ENCODE measurements at regions not wholly inside any gene's neighbourhood (a gene's known extent, or its start where the extent isn't known, plus 50 kb on each side); places are given as distances from the start of the nearest gene placed in this dataset.

- Histone ChIP-seq H3K27ac (peak overlapping the region in 1 of 2 donors; percentile 51), H3K4me3 (no peak overlapping the region), H3K4me1 (peaks cover 5 to 20% of the 10 kb centered on the region in 2 donors), H3K9me3 (no peaks in the 10 kb centered on the region), H3K36me3 (no peaks in the 10 kb centered on the region), H3K27me3 (no peaks in the 10 kb centered on the region)
- intact Hi-C loops (cut with DNase I; ENCODE audit: low total_unique reads) = no loop called here
- no peak for TF ChIP-seq POLR2A (IDR thresholded peaks at IDR 0.05)
- TF ChIP-seq, protein P1, sequence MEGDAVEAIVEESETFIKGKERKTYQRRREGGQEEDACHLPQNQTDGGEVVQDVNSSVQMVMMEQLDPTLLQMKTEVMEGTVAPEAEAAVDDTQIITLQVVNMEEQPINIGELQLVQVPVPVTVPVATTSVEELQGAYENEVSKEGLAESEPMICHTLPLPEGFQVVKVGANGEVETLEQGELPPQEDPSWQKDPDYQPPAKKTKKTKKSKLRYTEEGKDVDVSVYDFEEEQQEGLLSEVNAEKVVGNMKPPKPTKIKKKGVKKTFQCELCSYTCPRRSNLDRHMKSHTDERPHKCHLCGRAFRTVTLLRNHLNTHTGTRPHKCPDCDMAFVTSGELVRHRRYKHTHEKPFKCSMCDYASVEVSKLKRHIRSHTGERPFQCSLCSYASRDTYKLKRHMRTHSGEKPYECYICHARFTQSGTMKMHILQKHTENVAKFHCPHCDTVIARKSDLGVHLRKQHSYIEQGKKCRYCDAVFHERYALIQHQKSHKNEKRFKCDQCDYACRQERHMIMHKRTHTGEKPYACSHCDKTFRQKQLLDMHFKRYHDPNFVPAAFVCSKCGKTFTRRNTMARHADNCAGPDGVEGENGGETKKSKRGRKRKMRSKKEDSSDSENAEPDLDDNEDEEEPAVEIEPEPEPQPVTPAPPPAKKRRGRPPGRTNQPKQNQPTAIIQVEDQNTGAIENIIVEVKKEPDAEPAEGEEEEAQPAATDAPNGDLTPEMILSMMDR (IDR thresholded peaks at IDR 0.05) = no peak
- peak; percentile 37 to 40 for DNase-seq
These were observed 200.0 kb downstream of the GLI2 start for GRCh38 chr2:120935339-120936313.

DNA sequence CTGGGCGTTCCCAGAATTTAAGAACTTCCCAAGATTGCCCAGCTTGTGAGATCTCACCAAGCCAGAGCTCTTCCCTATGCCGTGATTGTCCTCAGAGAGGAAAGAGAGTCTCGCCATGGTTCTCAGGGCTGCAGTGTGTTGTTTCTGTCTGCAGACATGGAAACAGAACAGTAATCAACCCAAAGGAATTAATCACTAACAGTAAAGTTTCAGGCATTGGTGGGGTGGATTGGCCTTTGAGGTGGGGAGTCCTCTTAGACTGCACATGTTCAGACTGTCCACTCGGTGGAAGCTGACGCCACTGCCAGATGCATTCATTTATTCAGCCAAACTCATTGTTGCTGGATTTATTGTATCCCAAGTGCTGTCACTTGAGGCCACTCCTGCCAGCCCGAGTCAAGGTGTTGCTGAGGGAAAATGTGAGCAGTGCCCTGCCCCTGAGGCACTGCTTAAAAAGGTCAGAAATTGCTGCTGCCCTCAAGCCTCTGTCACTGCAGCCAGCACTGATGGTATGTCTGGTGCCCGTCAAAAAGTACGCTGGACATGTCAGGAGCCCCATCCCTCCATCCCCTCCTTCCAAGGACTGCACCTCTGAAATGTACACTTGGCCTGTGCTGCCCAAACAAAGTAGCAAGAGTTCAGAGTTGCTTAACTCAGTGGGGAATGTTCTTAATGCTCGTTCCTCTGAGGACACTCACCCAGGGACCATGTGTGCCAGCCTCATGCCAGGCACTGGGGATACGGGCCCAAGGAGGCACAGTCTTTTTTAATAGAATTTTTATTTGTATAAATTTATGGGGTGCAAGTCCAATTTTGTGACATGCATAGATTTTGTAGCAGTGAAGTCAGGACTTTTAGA, 201.0 kb downstream of the GLI2 start:
- H3K9me3 ChIP-seq = no peaks in the 10 kb centered on the region
- H3K4me1 ChIP-seq = peaks cover 5 to 20% of the 10 kb centered on the region in 2 donors
- H3K27me3 ChIP-seq = no peaks in the 10 kb centered on the region
- intact Hi-C loops (cut with DNase I; ENCODE audit: low total_unique reads) = no loop called here
- TF ChIP-seq, protein P1 (IDR thresholded peaks at IDR 0.05) = no peak
- no peak for TF ChIP-seq POLR2A (IDR thresholded peaks at IDR 0.05)
- no peak for DNase-seq
- H3K27ac ChIP-seq = no peak overlapping the region
- H3K4me3 ChIP-seq = no peak overlapping the region
- H3K36me3 ChIP-seq = no peaks in the 10 kb centered on the region

- peak; percentile 63 to 64 for DNase-seq
- no peaks in the 10 kb centered on the region for H3K9me3 ChIP-seq
- no peaks in the 10 kb centered on the region for H3K27me3 ChIP-seq
- intact Hi-C loops (cut with DNase I; ENCODE audit: low total_unique reads) = no loop called here
- TF ChIP-seq, protein P1 (IDR thresholded peaks at IDR 0.05) = no peak
- TF ChIP-seq POLR2A (IDR thresholded peaks at IDR 0.05) = no peak
- no peaks in the 10 kb centered on the region for H3K36me3 ChIP-seq
- no peak overlapping the region for H3K4me3 ChIP-seq
- peaks cover 5 to 20% of the 10 kb centered on the region in 2 donors for H3K4me1 ChIP-seq
- H3K27ac ChIP-seq = no peak overlapping the region
These were observed 202.0 kb downstream of the GLI2 start for GRCh38 chr2:120937686-120938044.

DNA sequence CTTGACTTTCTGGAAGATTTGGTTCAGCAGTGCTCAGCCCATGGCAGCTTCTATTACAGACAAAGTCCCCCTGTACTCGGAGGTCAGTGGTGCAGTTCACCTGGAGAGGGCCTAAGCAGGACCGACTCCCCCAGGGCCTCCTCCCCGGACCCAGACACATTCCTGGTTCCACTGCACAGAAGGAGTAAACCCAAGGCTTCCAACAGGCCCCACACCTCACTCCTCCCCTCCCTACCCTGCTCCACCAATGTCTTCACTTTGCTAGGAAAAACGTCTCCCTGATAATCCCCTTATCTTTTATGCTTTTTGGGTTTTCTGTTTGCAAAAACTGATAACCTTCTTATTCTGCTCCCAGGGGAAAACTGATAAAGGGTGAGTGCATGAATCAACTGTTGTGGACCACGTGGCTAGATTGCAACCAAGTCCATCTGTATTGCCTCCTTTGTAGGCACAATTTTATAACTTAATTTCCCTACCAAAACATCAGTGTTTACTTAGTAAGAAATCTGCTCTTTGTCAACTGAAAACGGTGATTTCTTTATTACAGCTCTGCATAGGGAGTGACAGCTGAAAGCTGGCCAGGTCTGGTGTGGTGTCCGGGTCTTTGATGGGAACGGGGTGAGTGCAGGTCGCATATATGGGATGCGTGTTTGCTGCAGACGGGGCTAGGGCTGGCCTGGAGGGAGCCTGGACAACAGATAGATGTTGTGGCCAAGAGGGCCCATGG, 202.5 kb downstream of the GLI2 start:
- Histone ChIP-seq H3K27me3 (no peaks in the 10 kb centered on the region), H3K9me3 (no peaks in the 10 kb centered on the region), H3K4me3 (no peak overlapping the region), H3K27ac (no peak overlapping the region), H3K4me1 (peaks cover 5 to 20% of the 10 kb centered on the region in 2 donors), H3K36me3 (no peaks in the 10 kb centered on the region)
- no peak for TF ChIP-seq POLR2A (IDR thresholded peaks at IDR 0.05)
- TF ChIP-seq, protein P1 (IDR thresholded peaks at IDR 0.05) = no peak
- intact Hi-C loops (cut with DNase I; ENCODE audit: low total_unique reads) = no loop called here
- DNase-seq = no peak
